Hepatocyte (in vitro differentiated cells): ENCODE measurements at regions not wholly inside any gene's neighbourhood (a gene's known extent, or its start where the extent isn't known, plus 50 kb on each side); places are given as distances from the start of the nearest gene placed in this dataset.

Source experiments
- DNase-seq: peaks from one replicate; pipeline ENCODE4 v3.0.0-alpha.2; 2016; ENCODE audit warnings: low spot score
- H2AFZ ChIP-seq: fragments of 200-600 bp; sonication (generic); 2 replicates; pipeline ENCODE4 v1.6.0; 2016; ENCODE audit warnings: antibody characterized with exemption, mild to moderate bottlenecking
- H3K27ac ChIP-seq: fragments of 200-600 bp; sonication (generic); 2 replicates; pipeline ENCODE4 v1.5.1; 2016; ENCODE audit warnings: mild to moderate bottlenecking
- H3K27me3 ChIP-seq: fragments of 200-600 bp; sonication (generic); 2 replicates; pipeline ENCODE4 v1.6.1; 2016
- H3K36me3 ChIP-seq: fragments of 200-600 bp; sonication (generic); replicated peaks from 2 replicates; pipeline ENCODE4 v1.5.1; 2016; ENCODE audit warnings: low read depth; ENCODE audit not compliant: insufficient read depth
- H3K4me1 ChIP-seq: fragments of 200-600 bp; sonication (generic); 2 replicates; pipeline ENCODE4 v1.5.1; 2016; ENCODE audit warnings: mild to moderate bottlenecking, moderate library complexity; ENCODE audit not compliant: insufficient read depth
- H3K4me2 ChIP-seq: fragments of 200-600 bp; sonication (generic); 2 replicates; pipeline ENCODE4 v1.6.0; 2016
- H3K4me3 ChIP-seq: fragments of 200-600 bp; sonication (generic); 2 replicates; pipeline ENCODE4 v1.5.1; 2016; ENCODE audit warnings: mild to moderate bottlenecking
- H3K79me2 ChIP-seq: fragments of 200-600 bp; sonication (generic); 2 replicates; pipeline ENCODE4 v1.6.0; 2017; ENCODE audit warnings: mild to moderate bottlenecking
- H3K9me2 ChIP-seq: fragments of 200-600 bp; sonication (generic); replicated peaks from 2 replicates; pipeline ENCODE4 v1.6.0; 2017; ENCODE audit warnings: mild to moderate bottlenecking; ENCODE audit not compliant: insufficient read depth
- H3K9me3 ChIP-seq: fragments of 200-600 bp; sonication (generic); 2 replicates; pipeline ENCODE4 v1.5.1; 2016; ENCODE audit warnings: low read depth, mild to moderate bottlenecking
- H4K20me1 ChIP-seq: fragments of 200-600 bp; sonication (generic); 2 replicates; pipeline ENCODE4 v1.6.0; 2016; ENCODE audit warnings: mild to moderate bottlenecking; ENCODE audit not compliant: insufficient read depth, poor library complexity, severe bottlenecking
- CTCF ChIP-seq: fragments of 200-600 bp; sonication (generic); IDR thresholded peaks from 2 replicates; pipeline ENCODE4 v1.5.1; 2016; ENCODE audit warnings: antibody characterized with exemption, mild to moderate bottlenecking; ENCODE audit not compliant: poor library complexity
- EZH2 ChIP-seq: fragments of 200-600 bp; sonication (generic); IDR thresholded peaks from 2 replicates; pipeline ENCODE4 v1.6.1; 2016; ENCODE audit warnings: antibody characterized with exemption, mild to moderate bottlenecking, borderline replicate concordance
- EZH2phosphoT487 ChIP-seq: fragments of 200-600 bp; sonication (generic); IDR thresholded peaks from one replicate; pipeline ENCODE4 v1.6.1; 2018; ENCODE audit warnings: antibody characterized with exemption, mild to moderate bottlenecking, low read depth, moderate library complexity; ENCODE audit not compliant: unreplicated experiment, severe bottlenecking
- WGBS: methylation state at CpG from one replicate; pipeline ENCODE4 v1.1.6; 2016; ENCODE audit warnings: low lambda C conversion rate; ENCODE audit errors: missing lambda C conversion rate; 5-methylcytosine and 5-hydroxymethylcytosine counted together

GRCh38 chr1:182255494-182255893 lies 136.1 kb downstream of the GLUL start:
- WGBS = 95% methylated on average over 4 of the region's 4 CpGs
- Histone ChIP-seq H3K4me2 (no peak overlapping the region), H2AFZ (no peak overlapping the region), H3K36me3 (no peaks in the 10 kb centered on the region), H3K27ac (no peak overlapping the region), H3K79me2 (no peaks in the 10 kb centered on the region), H3K4me1 (no peaks in the 10 kb centered on the region), H3K27me3 (no peaks in the 10 kb centered on the region), H3K9me2 (no peaks in the 10 kb centered on the region), H4K20me1 (no peaks in the 10 kb centered on the region), H3K4me3 (no peak overlapping the region), H3K9me3 (no peaks in the 10 kb centered on the region)
- DNase-seq = no peak
- no peak for TF ChIP-seq EZH2
- TF ChIP-seq CTCF = no peak
- no peak for TF ChIP-seq EZH2phosphoT487

- Histone ChIP-seq H4K20me1 (no peaks in the 10 kb centered on the region), H3K79me2 (no peaks in the 10 kb centered on the region), H3K9me3 (no peaks in the 10 kb centered on the region), H3K36me3 (no peaks in the 10 kb centered on the region), H3K27me3 (no peaks in the 10 kb centered on the region), H3K9me2 (no peaks in the 10 kb centered on the region), H3K4me2 (no peak overlapping the region), H3K4me1 (peaks cover 7% of the 10 kb centered on the region), H3K27ac (no peak overlapping the region), H3K4me3 (no peak overlapping the region), H2AFZ (no peak overlapping the region)
- DNase-seq = no peak
- 92% methylated on average over 7 of the region's 7 CpGs for whole genome bisulfite sequencing
- TF ChIP-seq EZH2 (no peak), CTCF (no peak), EZH2phosphoT487 (no peak)
Observed at GRCh38 chr1:182253319-182253860, 138.2 kb downstream of the GLUL start.

- no peak for TF ChIP-seq CTCF
- no peak for TF ChIP-seq EZH2
- no peak for TF ChIP-seq EZH2phosphoT487
- DNase-seq = no peak
- Histone ChIP-seq H3K4me1 (peaks cover 12% of the 10 kb centered on the region), H3K27ac (no peak overlapping the region), H4K20me1 (no peaks in the 10 kb centered on the region), H3K9me2 (no peaks in the 10 kb centered on the region), H3K4me2 (no peak overlapping the region), H2AFZ (no peak overlapping the region), H3K79me2 (no peaks in the 10 kb centered on the region), H3K9me3 (no peaks in the 10 kb centered on the region), H3K36me3 (no peaks in the 10 kb centered on the region), H3K27me3 (no peaks in the 10 kb centered on the region), H3K4me3 (no peak overlapping the region)
- 63% methylated on average over 1 of the region's 1 CpG for WGBS
Observed at GRCh38 chr1:182251561-182251960, 140.0 kb downstream of the GLUL start.

GRCh38 chr1:182249201-182249676 lies 142.4 kb downstream of the GLUL start:
- Histone ChIP-seq H3K9me3 (no peaks in the 10 kb centered on the region), H3K4me3 (no peak overlapping the region), H3K4me1 (peaks cover 12% of the 10 kb centered on the region), H2AFZ (no peak overlapping the region), H3K9me2 (no peaks in the 10 kb centered on the region), H3K36me3 (no peaks in the 10 kb centered on the region), H3K79me2 (no peaks in the 10 kb centered on the region), H3K27me3 (no peaks in the 10 kb centered on the region), H3K27ac (peak overlapping the region; percentile 82), H4K20me1 (no peaks in the 10 kb centered on the region), H3K4me2 (peak overlapping the region; percentile 3)
- DNase-seq = peak; percentile 84
- 38% methylated on average over 14 of the region's 15 CpGs for WGBS
- TF ChIP-seq EZH2phosphoT487 (no peak), EZH2 (no peak)
